ENCODE measurements at regions not wholly inside any gene's neighbourhood (a gene's known extent, or its start where the extent isn't known, plus 50 kb on each side); places are given as distances from the start of the nearest gene placed in this dataset.

DNA sequence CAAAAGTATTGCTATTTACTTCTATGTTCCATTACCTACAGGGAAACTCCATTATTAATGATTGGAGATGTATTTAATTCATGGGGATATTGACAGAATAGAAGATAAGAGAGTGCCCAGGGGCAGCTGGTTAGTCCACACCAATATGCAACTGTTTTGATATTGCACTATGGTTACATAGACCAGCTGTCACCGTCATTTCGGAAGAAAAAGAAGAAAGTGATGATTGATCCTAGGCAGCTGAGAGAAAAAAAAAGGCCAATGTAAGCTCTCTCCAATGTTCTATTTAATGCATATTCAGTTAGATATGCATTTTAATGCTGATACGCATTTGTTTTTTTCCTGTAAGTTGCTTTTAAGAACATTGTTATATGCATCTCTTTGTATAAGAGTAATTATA, 1367.2 kb downstream of the KCNT2 start:
- TF ChIP-seq, protein P1, sequence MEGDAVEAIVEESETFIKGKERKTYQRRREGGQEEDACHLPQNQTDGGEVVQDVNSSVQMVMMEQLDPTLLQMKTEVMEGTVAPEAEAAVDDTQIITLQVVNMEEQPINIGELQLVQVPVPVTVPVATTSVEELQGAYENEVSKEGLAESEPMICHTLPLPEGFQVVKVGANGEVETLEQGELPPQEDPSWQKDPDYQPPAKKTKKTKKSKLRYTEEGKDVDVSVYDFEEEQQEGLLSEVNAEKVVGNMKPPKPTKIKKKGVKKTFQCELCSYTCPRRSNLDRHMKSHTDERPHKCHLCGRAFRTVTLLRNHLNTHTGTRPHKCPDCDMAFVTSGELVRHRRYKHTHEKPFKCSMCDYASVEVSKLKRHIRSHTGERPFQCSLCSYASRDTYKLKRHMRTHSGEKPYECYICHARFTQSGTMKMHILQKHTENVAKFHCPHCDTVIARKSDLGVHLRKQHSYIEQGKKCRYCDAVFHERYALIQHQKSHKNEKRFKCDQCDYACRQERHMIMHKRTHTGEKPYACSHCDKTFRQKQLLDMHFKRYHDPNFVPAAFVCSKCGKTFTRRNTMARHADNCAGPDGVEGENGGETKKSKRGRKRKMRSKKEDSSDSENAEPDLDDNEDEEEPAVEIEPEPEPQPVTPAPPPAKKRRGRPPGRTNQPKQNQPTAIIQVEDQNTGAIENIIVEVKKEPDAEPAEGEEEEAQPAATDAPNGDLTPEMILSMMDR (IDR thresholded peaks at IDR 0.05), result no peak
- no peak for TF ChIP-seq ZFX (IDR thresholded peaks at IDR 0.05; ENCODE audit: borderline replicate concordance)

All from 22Rv1 (cell line).